SU-DHL-6 (cell line): ENCODE measurements at regions not wholly inside any gene's neighbourhood (a gene's known extent, or its start where the extent isn't known, plus 50 kb on each side); places are given as distances from the start of the nearest gene placed in this dataset.

Experiments
- H2AFZ ChIP-seq: fragments of 200-600 bp; sonication (generic); 2 replicates; pipeline ENCODE4 v1.6.1; 2014; ENCODE audit warnings: low read depth, mild to moderate bottlenecking, moderate library complexity, mixed read lengths, antibody characterized with exemption, low read length; ENCODE audit not compliant: severe bottlenecking
- H3F3A ChIP-seq: fragments of 200-600 bp; shearing (Covaris generic); 2 replicates; pipeline ENCODE4 v1.6.0; 2016; ENCODE audit warnings: antibody characterized with exemption, mild to moderate bottlenecking; ENCODE audit not compliant: insufficient read depth
- H3K27ac ChIP-seq: fragments of 200-600 bp; sonication (generic); 2 replicates; pipeline ENCODE4 v1.5.1; 2016; ENCODE audit warnings: low read depth, mild to moderate bottlenecking, low read length, moderate library complexity, mixed read lengths
- H3K27me3 ChIP-seq: fragments of 200-600 bp; sonication (generic), shearing (Covaris generic); 2 replicates; pipeline ENCODE4 v1.6.0; 2014; ENCODE audit warnings: mild to moderate bottlenecking, low read length
- H3K36me3 ChIP-seq: fragments of 200-600 bp; sonication (generic); 2 replicates; pipeline ENCODE4 v1.6.1; 2014; ENCODE audit warnings: mild to moderate bottlenecking, low read length, mixed read lengths
- H3K4me2 ChIP-seq: fragments of 300-600, 200-600 bp; shearing (Covaris generic), sonication (generic); 2 replicates; pipeline ENCODE4 v1.6.0; 2014; ENCODE audit warnings: low read length, low read depth, mild to moderate bottlenecking; ENCODE audit not compliant: poor library complexity, severe bottlenecking
- H3K4me3 ChIP-seq: fragments of 200-600 bp; sonication (generic); 2 replicates; pipeline ENCODE4 v1.5.1; 2014; ENCODE audit warnings: antibody characterized with exemption, low read length, mild to moderate bottlenecking, mixed read lengths; ENCODE audit not compliant: insufficient read depth, poor library complexity, severe bottlenecking
- H3K79me2 ChIP-seq: fragments of 200-600 bp; sonication (generic); 2 replicates; pipeline ENCODE4 v1.6.1; 2014; ENCODE audit warnings: mild to moderate bottlenecking, low read length, moderate library complexity; ENCODE audit not compliant: insufficient read depth
- H3K9ac ChIP-seq: fragments of 200-600 bp; sonication (generic); 2 replicates; pipeline ENCODE4 v1.7.0; 2014; ENCODE audit warnings: mild to moderate bottlenecking, low read length
- H3K9me2 ChIP-seq: fragments of 200-600 bp; sonication (generic); replicated peaks from 2 replicates; pipeline ENCODE4 v1.6.1; 2014; ENCODE audit warnings: low read length; ENCODE audit not compliant: insufficient read depth
- H3K9me3 ChIP-seq: fragments of 200-600 bp; sonication (generic); 2 replicates; pipeline ENCODE4 v1.6.1; 2014; ENCODE audit warnings: low read length, mixed read lengths; ENCODE audit not compliant: insufficient read depth
- H4K20me1 ChIP-seq: fragments of 200-600 bp; sonication (generic); 2 replicates; pipeline ENCODE4 v1.6.1; 2014; ENCODE audit warnings: low read depth, mild to moderate bottlenecking, antibody characterized with exemption, low read length, moderate library complexity, mixed read lengths
- EZH2phosphoT487 ChIP-seq: fragments of 200-600 bp; sonication (generic), shearing (Covaris generic); conservative IDR thresholded peaks from 2 replicates; pipeline ENCODE4 v1.6.1; 2018; ENCODE audit warnings: mild to moderate bottlenecking, antibody characterized with exemption, low read length, moderate library complexity, mixed read lengths
- TF ChIP-seq, protein P1 (sequence below): fragments of 200-600 bp; sonication (generic); IDR thresholded peaks from one replicate; pipeline ENCODE4 v1.5.1; 2017; ENCODE audit warnings: antibody characterized with exemption, mild to moderate bottlenecking, low read length, moderate library complexity; ENCODE audit not compliant: insufficient read depth, poor library complexity, severe bottlenecking

DNA sequence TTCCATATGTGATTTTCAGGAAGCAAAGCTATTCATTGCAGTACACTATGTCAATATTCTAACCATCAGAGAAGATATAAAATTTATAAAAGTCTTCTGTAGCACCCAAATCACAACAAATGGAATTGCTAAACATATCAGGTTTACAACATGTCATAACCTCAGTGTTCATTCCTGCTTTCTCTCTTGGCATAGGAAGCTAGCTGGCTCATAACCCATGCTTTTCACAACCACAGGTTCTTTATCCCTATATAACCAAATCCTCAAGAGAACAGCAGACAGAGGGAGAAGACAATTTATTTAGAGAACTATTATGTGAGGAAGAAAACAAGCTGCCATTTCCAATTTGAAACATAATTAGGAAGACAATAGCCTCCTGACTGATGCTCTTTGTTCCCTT is 997.0 kb upstream of the ACVR2A start:
- no peaks in the 10 kb centered on the region for H3K36me3 ChIP-seq
- no peaks in the 10 kb centered on the region for H4K20me1 ChIP-seq
- no peak overlapping the region for H2AFZ ChIP-seq
- H3K27me3 ChIP-seq, result no peaks in the 10 kb centered on the region
- TF ChIP-seq EZH2phosphoT487, result no peak
- H3K9ac ChIP-seq, result no peak overlapping the region
- no peak overlapping the region for H3K4me2 ChIP-seq
- no peaks in the 10 kb centered on the region for H3F3A ChIP-seq
- H3K9me3 ChIP-seq, result 0 out of 2 replicates have a peak, but pooled peaks cover 4% of the 10 kb centered on the region
- H3K79me2 ChIP-seq, result no peaks in the 10 kb centered on the region
- no peak overlapping the region for H3K27ac ChIP-seq
- H3K4me3 ChIP-seq, result no peak overlapping the region
- H3K9me2 ChIP-seq, result no peaks in the 10 kb centered on the region

DNA sequence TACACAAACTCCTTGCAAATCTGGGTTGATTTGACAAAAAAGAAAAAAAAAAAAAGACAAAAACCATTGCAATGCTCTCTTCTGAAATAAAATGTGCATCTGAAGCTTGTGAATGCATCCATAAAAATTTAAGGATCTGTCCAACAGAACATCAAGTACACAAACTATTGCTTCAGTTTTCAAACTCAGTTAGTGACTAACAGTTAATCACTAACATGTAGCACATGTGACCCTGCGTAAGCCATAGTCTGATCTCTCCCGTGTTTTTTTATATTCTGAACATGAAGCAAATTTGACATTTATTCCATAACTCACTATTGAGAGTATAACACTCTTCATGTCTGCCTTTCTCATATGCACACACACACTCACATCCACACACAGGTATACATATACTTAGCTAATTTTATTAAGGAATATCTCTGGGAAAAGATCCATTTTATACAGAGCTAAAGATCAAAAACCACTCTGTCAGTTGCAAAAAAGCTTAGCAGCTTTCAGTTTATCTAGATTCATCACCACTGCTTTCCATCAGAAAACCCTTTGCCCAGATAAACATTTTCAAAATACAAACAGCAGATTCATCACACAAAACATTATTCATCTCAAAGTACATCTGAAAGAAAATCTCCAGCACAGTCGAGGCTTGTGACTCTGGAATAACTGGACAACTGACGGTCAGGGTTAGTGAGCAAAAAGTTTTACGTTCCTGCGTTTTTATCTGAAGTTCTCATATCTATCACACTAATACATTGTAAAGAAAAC is 1000.4 kb upstream of the ACVR2A start:
- Histone ChIP-seq H3K4me3 (no peak overlapping the region), H3K27ac (no peak overlapping the region), H4K20me1 (no peaks in the 10 kb centered on the region), H3K79me2 (no peaks in the 10 kb centered on the region), H2AFZ (no peak overlapping the region), H3K9me2 (no peaks in the 10 kb centered on the region), H3K4me2 (no peak overlapping the region), H3K9ac (no peak overlapping the region), H3F3A (no peaks in the 10 kb centered on the region), H3K9me3 (0 out of 2 replicates have a peak, but pooled peaks cover 5% of the 10 kb centered on the region), H3K36me3 (no peaks in the 10 kb centered on the region), H3K27me3 (no peaks in the 10 kb centered on the region)
- TF ChIP-seq, protein P1, sequence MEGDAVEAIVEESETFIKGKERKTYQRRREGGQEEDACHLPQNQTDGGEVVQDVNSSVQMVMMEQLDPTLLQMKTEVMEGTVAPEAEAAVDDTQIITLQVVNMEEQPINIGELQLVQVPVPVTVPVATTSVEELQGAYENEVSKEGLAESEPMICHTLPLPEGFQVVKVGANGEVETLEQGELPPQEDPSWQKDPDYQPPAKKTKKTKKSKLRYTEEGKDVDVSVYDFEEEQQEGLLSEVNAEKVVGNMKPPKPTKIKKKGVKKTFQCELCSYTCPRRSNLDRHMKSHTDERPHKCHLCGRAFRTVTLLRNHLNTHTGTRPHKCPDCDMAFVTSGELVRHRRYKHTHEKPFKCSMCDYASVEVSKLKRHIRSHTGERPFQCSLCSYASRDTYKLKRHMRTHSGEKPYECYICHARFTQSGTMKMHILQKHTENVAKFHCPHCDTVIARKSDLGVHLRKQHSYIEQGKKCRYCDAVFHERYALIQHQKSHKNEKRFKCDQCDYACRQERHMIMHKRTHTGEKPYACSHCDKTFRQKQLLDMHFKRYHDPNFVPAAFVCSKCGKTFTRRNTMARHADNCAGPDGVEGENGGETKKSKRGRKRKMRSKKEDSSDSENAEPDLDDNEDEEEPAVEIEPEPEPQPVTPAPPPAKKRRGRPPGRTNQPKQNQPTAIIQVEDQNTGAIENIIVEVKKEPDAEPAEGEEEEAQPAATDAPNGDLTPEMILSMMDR, result no peak
- TF ChIP-seq EZH2phosphoT487, result no peak

DNA sequence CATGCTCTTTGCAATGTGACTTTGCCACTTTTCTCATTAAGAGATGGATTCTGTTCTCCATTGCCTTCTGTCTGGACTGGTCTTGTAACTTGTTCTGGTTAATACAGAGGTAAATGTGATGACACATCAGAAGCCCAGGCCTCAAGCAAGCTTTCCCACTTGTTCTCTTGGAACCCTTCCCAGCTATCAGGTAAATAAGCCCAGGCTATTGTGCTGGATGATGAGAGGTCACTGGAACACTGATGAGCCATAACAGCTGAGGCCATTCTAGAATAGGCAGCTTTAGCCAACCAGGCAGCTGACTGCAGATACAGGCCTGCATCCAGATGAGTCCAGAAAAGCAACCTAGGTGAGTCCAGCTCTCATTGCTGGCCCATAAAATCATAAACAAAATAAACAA is 1007.0 kb upstream of the ACVR2A start:
- Histone ChIP-seq H2AFZ (no peak overlapping the region), H3K27me3 (no peaks in the 10 kb centered on the region), H3K79me2 (no peaks in the 10 kb centered on the region), H3K4me3 (no peak overlapping the region), H3K36me3 (no peaks in the 10 kb centered on the region), H3K9me3 (0 out of 2 replicates have a peak, but pooled peaks cover under 1% of the 10 kb centered on the region), H3F3A (no peaks in the 10 kb centered on the region), H3K9me2 (no peaks in the 10 kb centered on the region), H4K20me1 (no peaks in the 10 kb centered on the region), H3K4me2 (no peak overlapping the region), H3K27ac (no peak overlapping the region), H3K9ac (no peak overlapping the region)
- no peak for TF ChIP-seq EZH2phosphoT487
- TF ChIP-seq, protein P1, result no peak

DNA sequence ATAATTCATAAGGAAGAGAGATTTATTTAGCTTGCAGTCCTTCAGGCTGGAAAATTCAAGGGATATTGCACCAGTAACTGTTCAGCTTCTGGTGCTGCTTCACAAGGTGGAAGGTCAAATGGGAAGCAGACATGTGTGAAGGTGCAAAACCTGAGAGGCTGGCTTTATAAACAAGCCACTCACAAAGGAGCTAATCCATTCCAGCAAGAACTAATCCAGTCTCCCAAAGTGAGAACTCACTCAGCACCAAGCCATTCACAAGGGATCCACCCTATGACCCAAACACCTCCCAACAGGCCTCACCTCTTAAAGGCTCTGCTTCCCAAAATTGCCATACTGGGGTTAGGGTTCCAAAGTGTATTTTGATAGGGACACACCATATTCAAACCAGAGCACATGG is 1018.4 kb upstream of the ACVR2A start:
- H3K27me3 ChIP-seq, result no peaks in the 10 kb centered on the region
- TF ChIP-seq EZH2phosphoT487, result no peak
- TF ChIP-seq, protein P1, result no peak
- no peak overlapping the region for H3K27ac ChIP-seq

More for the DNA sequence above, 1018.4 kb upstream of the ACVR2A start:
- Histone ChIP-seq H3K4me3 (no peak overlapping the region), H3K79me2 (no peaks in the 10 kb centered on the region), H3K4me2 (no peak overlapping the region), H3K9ac (no peak overlapping the region), H2AFZ (no peak overlapping the region), H3K9me2 (no peaks in the 10 kb centered on the region), H3K9me3 (no peaks in the 10 kb centered on the region), H4K20me1 (no peaks in the 10 kb centered on the region), H3F3A (no peaks in the 10 kb centered on the region), H3K36me3 (no peaks in the 10 kb centered on the region)
